ENCODE measurements at regions not wholly inside any gene's neighbourhood (a gene's known extent, or its start where the extent isn't known, plus 50 kb on each side); places are given as distances from the start of the nearest gene placed in this dataset.

GRCh38 chr13:76048131-76048530, 412.0 kb downstream of the LMO7 start:
- TF ChIP-seq CTCF (IDR thresholded peaks at IDR 0.05; ENCODE audit: insufficient read depth, low read length) (no peak), POLR2AphosphoS5 (IDR thresholded peaks at IDR 0.05; ENCODE audit: low read depth) (no peak), REST (IDR thresholded peaks at IDR 0.05; ENCODE audit: insufficient replicate concordance, low read depth) (no peak), GABPA (IDR thresholded peaks at IDR 0.05; ENCODE audit: low read depth) (no peak), SPI1 (IDR thresholded peaks at IDR 0.05; ENCODE audit: borderline replicate concordance, low read depth) (no peak)
